ENCODE measurements at regions not wholly inside any gene's neighbourhood (a gene's known extent, or its start where the extent isn't known, plus 50 kb on each side); places are given as distances from the start of the nearest gene placed in this dataset.

- no peak overlapping the region for H3K27ac ChIP-seq
- no peak for DNase-seq
- H3K9me3 ChIP-seq = no peaks in the 10 kb centered on the region
- no peaks in the 10 kb centered on the region for H3K27me3 ChIP-seq (ENCODE audit: insufficient read depth in 3 of 3, low read length in 2 of 3)
- TF ChIP-seq CTCF (IDR thresholded peaks at IDR 0.05) = no peak
- H3K4me3 ChIP-seq = no peak overlapping the region
- WGBS, 3 donors = 61 to 69% (median 65%) methylated on average over 2 of the region's 2 CpGs
- no peaks in the 10 kb centered on the region for H3K4me1 ChIP-seq
- ATAC-seq = no peak
- intact Hi-C loops (cut with DNase I) = no loop called here
- no peaks in the 10 kb centered on the region for H3K36me3 ChIP-seq (ENCODE audit: insufficient read depth in 1 of 2, low read depth in 1 of 2)
Observed at GRCh38 chr2:173762221-173762620, 203.0 kb downstream of the SP3 start.

GRCh38 chr2:173762864-173763263, 202.3 kb downstream of the SP3 start:
- no peak overlapping the region for H3K27ac ChIP-seq
- no peaks in the 10 kb centered on the region for H3K36me3 ChIP-seq (ENCODE audit: insufficient read depth in 1 of 2, low read depth in 1 of 2)
- no peaks in the 10 kb centered on the region for H3K27me3 ChIP-seq (ENCODE audit: insufficient read depth in 3 of 3, low read length in 2 of 3)
- ATAC-seq (no peak), DNase-seq (no peak)
- 99 to 100% (median 100%) methylated on average over 2 of the region's 2 CpGs for WGBS, 3 donors
- TF ChIP-seq CTCF (IDR thresholded peaks at IDR 0.05) = no peak
- intact Hi-C loops (cut with DNase I) = no loop called here
- H3K4me3 ChIP-seq = no peak overlapping the region
- no peaks in the 10 kb centered on the region for H3K9me3 ChIP-seq
- no peaks in the 10 kb centered on the region for H3K4me1 ChIP-seq

GRCh38 chr2:173763641-173764040, 201.5 kb downstream of the SP3 start:
- no peaks in the 10 kb centered on the region for H3K4me1 ChIP-seq
- 85 to 97% (median 92%) methylated on average over 1 of the region's 1 CpG for WGBS, 3 donors
- intact Hi-C loops (cut with DNase I) = no loop called here
- H3K4me3 ChIP-seq = no peak overlapping the region
- no peak for DNase-seq
- H3K9me3 ChIP-seq = no peaks in the 10 kb centered on the region
- H3K27ac ChIP-seq = no peak overlapping the region
- no peak for ATAC-seq
- H3K27me3 ChIP-seq (ENCODE audit: insufficient read depth in 3 of 3, low read length in 2 of 3) = no peaks in the 10 kb centered on the region
- H3K36me3 ChIP-seq (ENCODE audit: insufficient read depth in 1 of 2, low read depth in 1 of 2) = no peaks in the 10 kb centered on the region
- no peak for TF ChIP-seq CTCF (IDR thresholded peaks at IDR 0.05)

GRCh38 chr2:173764094-173764493, 201.1 kb downstream of the SP3 start:
- ATAC-seq (peak in 1 of 4 donors; percentile 43), DNase-seq (no peak)
- 54 to 68% (median 58%) methylated on average over 6 of the region's 6 CpGs for WGBS, 3 donors

More at GRCh38 chr2:173764094-173764493, 201.1 kb downstream of the SP3 start:
- TF ChIP-seq CTCF (IDR thresholded peaks at IDR 0.05) = no peak
- Histone ChIP-seq H3K27ac (no peak overlapping the region), H3K4me1 (no peaks in the 10 kb centered on the region), H3K27me3 (ENCODE audit: insufficient read depth in 3 of 3, low read length in 2 of 3) (no peaks in the 10 kb centered on the region), H3K9me3 (no peaks in the 10 kb centered on the region), H3K4me3 (no peak overlapping the region), H3K36me3 (ENCODE audit: insufficient read depth in 1 of 2, low read depth in 1 of 2) (no peaks in the 10 kb centered on the region)
- intact Hi-C loops (cut with DNase I) = no loop called here
